ENCODE measurements at regions not wholly inside any gene's neighbourhood (a gene's known extent, or its start where the extent isn't known, plus 50 kb on each side); places are given as distances from the start of the nearest gene placed in this dataset.

DNA sequence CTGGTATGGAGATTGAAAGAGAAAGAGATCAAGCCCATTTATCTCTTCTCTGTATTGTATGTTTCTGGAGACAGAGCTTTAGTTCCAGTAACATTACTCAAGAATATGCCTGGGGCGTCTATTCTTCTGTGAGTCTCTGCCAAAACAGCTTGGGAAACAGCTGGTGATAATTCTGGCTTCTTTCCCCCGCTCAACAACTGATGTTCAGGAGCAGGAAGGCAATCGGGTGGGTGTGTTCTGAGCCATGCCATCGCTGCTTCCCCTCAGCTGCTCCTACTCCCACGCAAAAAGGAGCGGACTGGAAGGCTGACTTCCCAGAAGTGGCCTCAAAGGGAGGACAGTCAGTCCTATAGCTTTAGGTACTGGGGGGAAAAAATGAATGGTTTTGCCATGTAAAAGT is 695.1 kb downstream of the PLCL1 start:
- DNase-seq (ENCODE audit: low spot score): no peak

DNA sequence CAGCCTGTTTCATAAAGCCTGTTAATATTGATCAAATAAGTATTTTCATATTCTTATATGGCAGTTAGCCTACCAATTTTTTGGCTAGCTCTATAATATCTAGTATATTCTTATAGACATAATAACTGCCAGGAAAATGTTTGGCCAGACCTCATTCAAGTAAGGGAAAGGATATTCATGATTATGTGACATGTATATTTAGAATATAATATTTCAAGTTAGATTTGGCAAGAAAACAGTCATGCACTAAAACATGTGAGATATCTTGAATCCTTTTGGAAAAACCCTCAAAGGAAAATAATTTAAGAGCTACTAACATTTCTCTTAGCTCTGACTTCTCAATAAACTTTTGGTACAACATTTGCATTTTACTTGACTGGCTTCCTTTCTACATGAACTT is 694.1 kb downstream of the PLCL1 start:
- DNase-seq (ENCODE audit: low spot score): no peak

DNA sequence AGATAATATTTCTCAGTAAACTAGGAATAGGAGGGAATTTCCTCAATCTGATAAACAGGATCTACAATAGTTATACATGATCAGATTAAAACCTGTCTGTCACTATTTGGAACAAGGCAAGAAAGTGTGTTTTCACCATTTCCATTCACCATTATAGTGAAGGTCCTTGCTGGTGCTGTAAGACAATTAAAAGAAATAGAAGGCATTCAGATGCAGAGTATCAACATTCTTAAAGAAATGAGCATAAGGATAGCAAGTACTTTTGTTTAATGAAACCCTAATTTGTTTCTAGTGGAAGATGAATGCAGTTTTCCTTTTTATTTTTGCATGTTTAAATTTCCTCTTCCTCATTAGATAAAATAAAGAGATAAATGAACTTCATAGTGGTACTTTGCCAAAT is 693.7 kb downstream of the PLCL1 start:
- DNase-seq (ENCODE audit: low spot score): no peak

DNA sequence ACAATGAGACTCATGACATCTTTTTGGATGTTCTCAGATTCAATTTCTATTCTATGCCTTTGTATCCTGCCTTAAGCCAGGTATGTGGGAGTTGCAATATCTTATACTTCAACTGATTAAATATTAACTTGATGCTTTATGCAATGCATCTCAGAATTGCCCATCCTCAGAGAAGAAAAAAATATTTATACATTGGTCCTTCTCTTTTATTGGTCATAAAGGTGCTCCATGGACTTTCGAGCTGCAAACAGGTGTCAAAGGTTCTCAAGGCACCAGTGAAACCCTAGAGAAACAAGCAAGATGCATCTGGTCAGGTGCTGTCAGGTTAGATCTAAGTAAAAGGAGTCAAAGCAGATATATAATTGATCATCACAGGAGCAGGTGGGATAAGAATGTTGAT is 690.5 kb downstream of the PLCL1 start:
- no peak for DNase-seq (ENCODE audit: low spot score)

DNA sequence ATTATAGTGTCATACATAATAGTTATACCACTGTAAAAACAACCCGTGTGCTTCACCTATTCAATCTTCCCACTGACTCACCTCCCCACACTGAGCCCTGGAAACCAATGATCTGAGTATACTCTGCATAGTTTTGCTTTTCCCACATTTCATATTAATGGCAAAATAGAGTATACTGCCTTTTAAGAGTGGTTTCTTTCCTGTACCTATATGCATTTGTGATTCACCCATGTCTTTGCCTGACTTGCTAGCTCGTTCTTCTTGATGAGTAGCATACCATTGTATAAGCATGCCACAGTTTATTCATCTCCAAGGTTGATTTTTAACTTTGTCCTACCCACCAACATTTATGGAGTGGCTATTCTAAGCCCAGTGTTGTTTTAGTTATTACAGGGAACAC is 686.4 kb downstream of the PLCL1 start:
- no peak for DNase-seq (ENCODE audit: low spot score)

DNA sequence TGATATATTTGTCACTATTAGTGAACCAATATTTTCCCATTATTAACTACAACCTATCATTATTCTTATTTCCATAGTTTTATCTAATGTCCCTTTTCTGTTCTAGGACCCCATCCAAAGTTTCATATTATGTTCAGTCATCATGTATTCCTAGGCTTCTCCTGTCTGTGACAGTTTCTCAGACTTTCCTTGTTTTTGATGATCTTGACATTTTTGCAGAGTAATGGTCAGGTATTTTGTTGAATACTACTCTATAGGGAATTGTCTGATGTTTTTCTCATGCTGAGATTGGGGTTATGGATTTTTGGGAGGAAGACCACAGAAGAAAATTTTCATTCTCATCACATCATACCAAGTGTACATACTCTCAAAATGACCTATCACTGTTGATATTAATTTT is 684.6 kb downstream of the PLCL1 start:
- DNase-seq (ENCODE audit: low spot score): no peak

DNA sequence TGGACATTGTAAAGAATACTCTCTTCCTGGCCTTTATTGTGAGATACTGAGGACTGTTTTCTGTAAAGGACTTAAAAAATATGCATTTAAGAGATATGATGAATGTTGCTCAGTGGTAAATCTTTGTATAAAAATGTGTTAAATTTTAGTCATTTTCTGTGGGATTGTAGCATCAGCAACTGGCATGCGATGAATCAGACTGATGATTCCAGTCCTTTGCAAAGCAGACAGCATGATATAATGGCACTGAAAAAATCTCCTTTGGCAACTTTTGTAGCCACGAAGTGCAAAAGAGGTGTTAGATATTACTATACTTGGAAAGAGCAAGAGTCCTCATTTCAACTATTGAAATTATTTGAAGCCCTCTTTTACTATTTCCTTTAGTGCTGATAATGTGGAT is 678.7 kb downstream of the PLCL1 start:
- no peak for DNase-seq (ENCODE audit: low spot score)

DNA sequence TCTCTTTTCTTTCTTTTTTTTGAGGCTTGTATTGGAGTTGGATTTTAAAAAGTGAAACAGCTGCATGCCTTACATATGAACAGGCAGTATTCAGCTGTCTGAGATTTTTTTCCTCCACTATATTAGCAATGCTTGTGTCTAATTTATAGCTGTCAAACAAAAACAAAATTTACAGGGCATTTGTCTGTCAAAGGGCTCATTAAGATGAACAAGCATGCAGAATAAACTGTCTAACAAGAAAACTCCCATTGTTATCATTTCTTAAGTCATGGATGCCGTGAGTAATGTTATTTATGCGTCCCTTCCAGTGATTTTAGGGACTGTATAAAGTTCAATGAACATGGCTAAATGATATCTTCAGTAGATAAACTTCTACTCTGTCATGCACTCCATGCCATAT is 674.7 kb downstream of the PLCL1 start:
- no peak for DNase-seq (ENCODE audit: low spot score)

DNA sequence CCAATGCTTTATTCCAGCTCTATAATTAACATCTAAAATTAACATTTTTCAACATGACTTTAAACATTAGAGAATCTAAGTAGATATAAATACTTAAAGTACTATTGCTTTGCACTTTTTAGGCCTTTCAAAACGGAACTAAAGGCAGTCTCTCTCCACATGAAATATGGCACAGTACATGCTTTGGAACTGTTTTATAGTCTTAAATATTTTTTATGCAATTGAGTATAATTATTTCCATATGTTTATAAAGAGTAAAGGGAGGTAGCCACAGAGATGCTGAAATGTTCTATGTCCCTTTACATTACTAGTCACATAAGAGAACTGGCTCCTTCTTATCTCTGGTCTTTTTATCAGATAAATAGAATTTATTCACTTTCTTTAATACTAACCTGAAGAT is 674.0 kb downstream of the PLCL1 start:
- DNase-seq (ENCODE audit: low spot score): no peak

DNA sequence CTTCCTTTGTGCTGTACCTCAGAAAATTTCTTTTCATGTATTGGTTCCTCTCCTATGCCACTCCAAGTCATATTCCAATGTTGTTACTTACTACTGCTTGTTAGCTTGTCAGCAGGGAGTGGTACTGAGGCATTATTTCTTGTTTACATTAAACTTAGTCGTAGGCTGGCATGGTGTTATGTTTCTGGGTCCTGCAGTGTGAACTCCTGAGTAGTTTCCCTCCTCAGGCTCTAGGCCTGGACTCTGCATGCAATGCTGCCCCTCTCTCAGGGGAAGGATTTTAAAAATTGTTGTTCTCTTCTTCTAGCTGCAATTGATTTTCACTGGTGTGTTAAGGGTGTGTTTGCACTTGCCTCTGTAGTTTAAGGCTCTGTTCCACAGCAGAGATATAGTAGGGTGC is 671.6 kb downstream of the PLCL1 start:
- no peak for DNase-seq (ENCODE audit: low spot score)

DNA sequence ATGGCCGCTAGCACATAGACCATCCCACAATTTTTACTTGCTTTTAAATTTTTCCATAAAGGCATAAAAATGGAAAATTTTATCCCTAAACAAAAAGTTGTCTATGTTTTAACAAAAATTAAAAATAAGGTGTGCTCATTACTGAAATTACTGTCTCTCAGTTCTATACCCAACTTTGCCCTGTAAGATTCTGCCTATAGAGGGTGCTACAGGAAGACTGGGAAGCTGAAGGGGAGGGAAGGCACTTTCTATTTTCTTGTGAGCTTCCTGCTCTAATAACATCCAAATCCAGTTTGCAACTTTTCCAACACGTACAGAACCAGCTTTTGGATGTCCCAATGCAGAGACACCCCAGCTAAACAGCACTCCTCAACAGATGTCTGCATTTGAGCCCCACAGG is 666.9 kb downstream of the PLCL1 start:
- no peak for DNase-seq (ENCODE audit: low spot score)

DNA sequence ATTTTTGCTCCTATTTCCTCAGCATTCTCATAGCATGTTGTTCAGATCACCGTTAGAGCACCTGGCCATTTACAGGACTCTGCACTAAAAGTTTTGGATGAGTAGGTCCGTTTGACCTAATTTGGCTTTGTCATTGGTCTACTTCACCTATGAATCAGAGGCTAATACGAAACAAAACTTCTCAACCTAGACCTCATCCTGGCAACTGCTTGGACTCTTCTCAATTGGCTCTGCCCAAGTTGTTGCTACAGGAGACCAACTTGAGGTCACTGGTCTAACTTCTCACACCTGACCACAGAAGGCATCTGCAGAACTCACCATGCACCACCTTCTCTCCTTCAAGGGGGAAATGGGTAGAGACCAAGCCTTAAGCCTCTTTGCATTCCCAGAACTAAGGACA is 663.7 kb downstream of the PLCL1 start:
- no peak for DNase-seq (ENCODE audit: low spot score)

DNA sequence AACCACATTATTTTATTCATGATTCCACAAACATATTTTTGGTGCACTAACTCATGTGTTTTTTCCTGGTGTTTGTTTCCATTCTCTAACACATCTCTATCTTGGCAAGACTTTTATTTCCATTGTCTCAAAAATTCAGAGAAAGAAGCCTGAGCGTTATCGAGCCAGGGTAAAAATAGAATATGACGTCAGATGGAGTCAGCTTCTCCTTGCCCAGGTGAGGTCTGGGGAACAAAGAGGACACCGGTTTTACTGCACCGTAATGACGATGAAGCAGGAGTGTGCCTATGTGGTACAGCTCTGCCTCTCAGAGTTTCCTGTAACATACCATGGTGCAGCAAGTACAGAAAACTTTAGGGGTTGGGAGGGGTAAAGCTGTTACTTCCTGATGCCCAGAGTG is 661.6 kb downstream of the PLCL1 start:
- DNase-seq (ENCODE audit: low spot score): no peak

DNA sequence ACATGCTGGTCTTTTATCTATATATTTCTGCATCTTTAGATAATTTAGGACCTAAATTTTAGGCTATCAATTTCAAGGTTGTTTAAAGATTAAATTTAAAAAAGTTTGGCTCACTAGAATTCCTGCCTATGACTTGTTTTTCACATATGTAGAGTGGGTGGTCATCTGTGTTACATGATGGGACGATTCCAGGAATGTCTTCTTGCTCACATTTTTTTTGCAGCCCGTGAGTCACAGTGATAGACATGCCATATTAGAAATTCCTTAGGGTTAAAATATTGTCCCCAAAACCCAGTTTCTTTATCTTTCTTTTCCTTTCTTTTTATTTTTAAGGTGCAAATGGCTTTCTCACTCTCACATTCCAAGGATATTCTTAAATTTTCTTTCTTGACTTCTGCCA is 652.0 kb downstream of the PLCL1 start:
- DNase-seq (ENCODE audit: low spot score): no peak

DNA sequence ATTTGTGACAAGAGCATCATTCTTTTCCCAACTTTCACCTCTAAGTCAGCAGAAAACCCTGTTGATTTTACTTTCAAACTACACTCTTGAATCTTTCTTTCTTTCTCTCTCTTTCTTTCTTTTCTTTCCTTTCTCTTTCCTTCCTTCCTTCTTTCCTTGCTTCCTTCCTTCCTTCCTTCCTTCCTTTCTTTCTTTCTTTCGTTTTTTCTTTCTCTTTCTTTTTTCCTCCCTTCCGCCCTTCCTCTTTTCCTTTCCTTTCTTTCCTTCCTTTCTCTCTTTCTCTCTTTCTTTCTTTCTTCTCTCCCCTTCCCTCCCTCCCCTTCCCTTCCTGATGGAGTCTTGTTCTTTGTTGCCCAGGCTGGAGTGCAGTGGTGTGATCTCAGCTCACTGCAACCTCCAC is 649.5 kb downstream of the PLCL1 start:
- no peak for DNase-seq (ENCODE audit: low spot score)

DNA sequence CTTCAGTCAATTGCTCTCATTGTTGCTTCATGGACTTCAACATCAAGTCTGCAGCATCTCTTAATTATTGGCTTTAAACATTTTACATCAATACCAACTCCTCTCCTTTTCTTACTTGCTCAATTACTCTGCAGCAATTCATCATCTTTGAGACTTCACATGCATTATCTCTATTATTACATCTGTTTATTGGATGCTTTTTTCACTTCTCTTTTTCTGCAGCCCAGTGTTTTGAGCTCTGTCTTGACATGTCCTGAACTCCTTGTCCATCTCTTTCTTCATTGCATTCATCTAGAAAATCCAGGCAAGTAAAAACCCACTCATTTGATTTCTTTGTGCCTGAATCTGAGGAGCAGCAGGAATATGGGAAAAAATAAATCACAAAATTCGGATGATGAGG is 647.9 kb downstream of the PLCL1 start:
- DNase-seq (ENCODE audit: low spot score): no peak

DNA sequence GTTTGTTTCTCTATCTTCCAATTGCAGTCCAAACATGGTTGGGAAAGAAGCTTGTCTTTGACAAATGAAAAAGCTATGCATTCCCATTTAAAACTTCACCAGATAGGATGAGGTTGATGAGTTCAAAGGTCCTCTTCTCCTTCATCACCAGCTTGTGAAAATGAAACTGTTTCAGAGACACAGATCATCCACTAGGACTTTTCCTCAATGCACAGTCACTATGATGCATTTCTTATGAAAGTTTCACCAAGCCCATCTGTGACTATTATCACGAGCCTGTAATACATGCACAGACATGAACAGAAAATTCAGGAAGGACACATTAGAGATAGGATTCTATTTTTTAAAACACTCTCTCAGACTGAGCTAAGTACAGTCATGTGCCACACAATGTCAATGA is 644.4 kb downstream of the PLCL1 start:
- DNase-seq (ENCODE audit: low spot score): no peak

DNA sequence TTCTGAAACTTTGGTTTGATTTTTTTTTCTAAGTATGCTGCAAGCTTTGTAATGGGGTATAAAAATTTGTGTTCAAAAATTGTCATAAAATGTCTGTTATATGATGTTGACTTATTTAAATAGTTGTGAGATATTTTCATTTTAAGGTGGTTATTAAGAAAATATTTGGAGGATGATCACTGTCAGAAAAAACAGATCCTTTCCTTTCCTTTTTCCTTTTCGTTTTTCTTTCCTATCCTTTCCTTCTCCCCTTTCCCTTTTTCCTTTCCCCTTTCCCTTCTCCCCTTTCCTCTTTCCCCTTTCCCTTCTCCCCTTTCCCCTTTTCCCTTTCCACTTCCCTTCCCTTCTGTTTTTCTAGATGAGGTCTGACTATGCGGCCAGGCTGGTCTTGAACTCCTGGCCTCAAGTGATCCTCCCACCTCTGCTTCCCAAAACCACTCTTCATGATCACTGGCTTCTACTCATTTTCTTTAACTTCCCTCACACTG is 640.5 kb downstream of the PLCL1 start:
- no peak for DNase-seq (ENCODE audit: low spot score)

DNA sequence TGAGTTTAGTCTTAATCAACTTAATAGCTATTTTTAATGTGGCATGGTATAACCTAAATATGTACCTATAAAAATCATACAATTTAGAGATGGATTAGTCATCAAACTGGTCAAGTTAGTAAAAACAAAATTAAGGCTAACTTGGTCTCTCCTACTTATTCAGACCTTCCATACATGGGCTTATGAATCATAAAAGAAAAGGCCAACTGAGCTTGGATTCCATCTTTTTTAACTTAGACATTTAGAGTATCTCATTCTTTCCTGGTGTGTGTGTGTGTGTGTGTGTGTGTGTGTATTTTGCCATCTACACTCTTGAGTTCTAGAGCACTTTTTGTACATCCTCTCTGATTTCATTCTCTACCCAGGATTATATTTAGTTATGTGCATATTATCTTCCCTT is 637.5 kb downstream of the PLCL1 start:
- DNase-seq (ENCODE audit: low spot score): no peak

DNA sequence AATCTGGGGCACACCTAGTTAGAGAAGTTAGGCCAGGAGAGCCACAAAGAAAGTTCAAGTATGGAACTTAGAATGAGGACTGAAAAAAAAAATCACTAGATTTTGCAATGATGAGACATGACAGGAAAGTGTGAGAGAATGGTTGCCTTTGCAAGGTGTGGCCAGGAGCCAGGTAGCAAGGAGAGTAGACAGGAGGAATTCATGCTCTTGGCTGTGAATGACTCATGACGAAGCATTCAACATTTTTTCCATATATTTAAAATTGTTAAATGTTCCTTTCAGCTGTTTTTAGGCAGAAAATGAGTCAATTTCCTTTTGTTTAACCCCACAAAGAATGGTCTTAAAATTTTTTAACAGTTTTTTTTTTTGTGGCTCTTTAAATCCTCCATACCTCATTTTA is 636.9 kb downstream of the PLCL1 start:
- DNase-seq (ENCODE audit: low spot score): no peak

DNA sequence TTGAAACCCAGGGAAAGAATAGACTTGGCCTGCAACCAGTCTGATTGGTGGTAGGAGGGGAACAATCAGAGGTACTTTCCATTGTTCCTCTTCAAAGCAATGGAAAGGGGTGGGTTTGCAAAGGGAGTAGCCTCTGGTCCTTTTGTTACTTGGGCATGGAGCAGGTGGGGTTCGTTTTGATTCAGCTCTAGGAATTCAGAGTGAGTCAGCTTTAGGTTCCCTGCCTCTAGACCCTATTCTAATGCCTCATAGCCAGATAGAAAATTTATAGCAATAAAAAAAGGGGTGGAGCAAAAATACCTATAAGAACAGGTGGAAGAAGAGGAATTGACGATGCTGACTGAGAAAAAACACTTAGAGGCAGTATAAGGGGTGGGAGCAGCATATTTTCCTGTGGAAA is 636.4 kb downstream of the PLCL1 start:
- no peak for DNase-seq (ENCODE audit: low spot score)

DNA sequence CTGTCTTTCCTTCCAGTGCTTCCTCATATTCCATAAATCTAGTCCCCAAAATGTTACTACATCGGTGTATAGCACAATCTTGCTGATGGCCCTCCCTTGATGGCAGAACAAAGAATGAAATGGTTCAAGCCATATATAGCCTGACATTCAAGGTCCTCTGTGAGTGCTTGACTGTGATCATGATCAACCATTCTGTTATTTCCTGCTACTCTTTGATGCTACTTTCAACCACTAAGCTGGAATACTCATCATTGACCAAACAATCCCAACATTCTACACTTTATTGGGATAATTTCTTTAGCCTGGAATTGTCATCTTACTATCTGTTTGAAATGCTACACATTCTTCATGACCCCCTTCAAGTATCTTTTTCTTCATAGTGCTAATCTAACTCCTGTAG is 633.9 kb downstream of the PLCL1 start:
- no peak for DNase-seq (ENCODE audit: low spot score)

DNA sequence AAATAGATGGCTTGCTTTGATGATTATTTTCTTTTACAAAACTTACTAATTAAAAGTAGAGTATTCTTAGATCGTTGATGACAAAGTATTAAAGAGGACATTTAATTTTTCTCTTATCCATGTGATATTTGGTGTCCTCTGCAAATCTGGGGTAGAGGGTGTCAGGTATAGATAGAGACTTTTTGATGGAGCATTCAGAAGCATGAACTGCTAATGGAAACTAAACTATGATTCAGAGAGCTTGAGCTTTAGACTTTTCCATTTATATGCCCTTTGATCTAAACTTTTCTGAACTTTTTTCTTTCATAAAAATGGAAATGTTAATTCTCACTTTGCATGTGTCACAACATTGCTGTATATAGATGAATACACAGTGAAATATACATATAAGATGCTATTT is 619.7 kb downstream of the PLCL1 start:
- no peak for DNase-seq (ENCODE audit: low spot score)

DNA sequence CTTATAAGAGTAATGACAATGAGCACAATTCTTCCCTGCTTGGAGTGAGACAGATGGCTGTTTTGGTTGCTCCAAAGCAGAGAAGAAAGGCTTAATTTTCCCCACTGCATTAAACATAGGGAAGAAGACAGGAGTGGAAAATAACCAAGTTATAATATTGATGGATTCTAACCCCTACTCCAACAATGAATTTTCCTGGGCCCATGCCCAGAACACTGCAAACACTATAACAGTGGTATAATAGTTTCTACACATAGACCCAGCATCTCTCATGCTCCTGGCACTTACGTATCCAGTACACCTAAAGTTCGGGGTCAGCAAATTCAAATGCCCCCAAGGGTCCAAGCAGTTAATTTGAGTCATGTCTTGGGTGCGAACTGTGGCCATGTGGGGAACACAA is 613.4 kb downstream of the PLCL1 start:
- DNase-seq (ENCODE audit: low spot score): no peak

DNA sequence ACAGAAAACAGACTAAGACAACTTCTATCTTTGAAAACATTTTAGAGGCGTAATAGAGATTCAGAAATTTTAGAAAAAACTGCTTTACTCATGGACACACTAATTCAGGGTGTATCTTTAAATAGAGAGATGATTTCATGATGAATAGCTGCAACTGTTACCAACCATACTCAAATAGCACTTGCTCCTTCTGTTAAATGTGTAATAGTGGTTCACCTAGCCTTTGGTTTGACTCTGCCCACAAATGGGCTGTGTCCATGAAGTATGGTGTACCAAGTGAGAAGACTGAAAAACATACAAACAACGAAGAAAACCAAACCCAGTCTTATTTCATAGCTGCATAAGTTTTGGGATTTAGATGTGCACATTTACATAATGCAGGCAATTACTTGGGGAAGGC is 610.6 kb downstream of the PLCL1 start:
- no peak for DNase-seq (ENCODE audit: low spot score)
